ENCODE measurements at regions not wholly inside any gene's neighbourhood (a gene's known extent, or its start where the extent isn't known, plus 50 kb on each side); places are given as distances from the start of the nearest gene placed in this dataset.
"Not testable (repeated sequence)": the region's sequence is repeated elsewhere in the genome, so short reads cannot be mapped to it uniquely, and the experiment has no call there.

- DNase-seq = no peak
Observed at GRCh38 chr6:156438350-156438923, 338.7 kb upstream of the ARID1B start.

- no peak for DNase-seq
Observed at GRCh38 chr6:156437121-156437879, 339.9 kb upstream of the ARID1B start.

GRCh38 chr6:156434795-156435190 is 342.4 kb upstream of the ARID1B start:
- DNase-seq = no peak

- DNase-seq = no peak
Observed at GRCh38 chr6:156434049-156434794, 343.0 kb upstream of the ARID1B start.

- no peak for DNase-seq
Observed at GRCh38 chr6:156432543-156432942, 344.6 kb upstream of the ARID1B start.

- DNase-seq = no peak
Observed at GRCh38 chr6:156430386-156430785, 346.8 kb upstream of the ARID1B start.

- DNase-seq = no peak
Observed at GRCh38 chr6:156427345-156427744, 349.8 kb upstream of the ARID1B start.

- no peak for DNase-seq
Observed at GRCh38 chr6:156425359-156426020, 351.7 kb upstream of the ARID1B start.

- no peak for DNase-seq
Observed at GRCh38 chr6:156423829-156424228, 353.3 kb upstream of the ARID1B start.

- no peak for DNase-seq
Observed at GRCh38 chr6:156423075-156423474, 354.1 kb upstream of the ARID1B start.

- DNase-seq = no peak
Observed at GRCh38 chr6:156421933-156422332, 355.2 kb upstream of the ARID1B start.

GRCh38 chr6:156421301-156421700 is 355.9 kb upstream of the ARID1B start:
- not testable (repeated sequence) for DNase-seq

GRCh38 chr6:156420172-156420993 is 356.8 kb upstream of the ARID1B start:
- DNase-seq = no peak

- DNase-seq = no peak
Observed at GRCh38 chr6:156419594-156419993, 357.6 kb upstream of the ARID1B start.

- no peak for DNase-seq
Observed at GRCh38 chr6:156418253-156418652, 358.9 kb upstream of the ARID1B start.

GRCh38 chr6:156416391-156416790 is 360.8 kb upstream of the ARID1B start:
- no peak for DNase-seq

GRCh38 chr6:156413154-156413553 is 364.0 kb upstream of the ARID1B start:
- DNase-seq = no peak

GRCh38 chr6:156410649-156411048 is 366.5 kb upstream of the ARID1B start:
- DNase-seq = no peak

GRCh38 chr6:156408655-156409054 is 368.5 kb upstream of the ARID1B start:
- DNase-seq = no peak

- DNase-seq = no peak
Observed at GRCh38 chr6:156407334-156407733, 369.8 kb upstream of the ARID1B start.

- DNase-seq = no peak
Observed at GRCh38 chr6:156406688-156407087, 370.5 kb upstream of the ARID1B start.

GRCh38 chr6:156406099-156406498 is 371.1 kb upstream of the ARID1B start:
- DNase-seq = no peak
